ENCODE measurements at regions not wholly inside any gene's neighbourhood (a gene's known extent, or its start where the extent isn't known, plus 50 kb on each side); places are given as distances from the start of the nearest gene placed in this dataset.

DNA sequence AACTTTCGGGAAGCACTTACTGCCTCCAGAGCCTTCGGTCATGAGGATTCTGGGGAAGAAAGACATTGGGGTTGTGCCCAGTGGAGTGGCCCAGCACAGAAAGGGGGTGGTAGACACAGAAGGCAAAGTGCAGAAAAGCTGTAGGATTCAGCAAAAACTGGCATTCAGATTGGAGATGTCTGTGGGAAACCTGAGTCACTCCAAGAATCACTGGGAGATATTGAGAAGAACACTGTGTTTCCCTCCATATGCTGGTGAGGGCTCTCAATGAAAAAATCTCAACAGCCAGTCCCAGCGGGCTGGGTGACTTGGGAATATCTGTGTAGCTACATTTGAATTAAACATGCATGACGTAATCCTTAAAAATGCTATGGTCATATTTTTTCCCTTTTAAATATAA lies 61.2 kb upstream of the RCN1 start:
- TF ChIP-seq, protein P1, sequence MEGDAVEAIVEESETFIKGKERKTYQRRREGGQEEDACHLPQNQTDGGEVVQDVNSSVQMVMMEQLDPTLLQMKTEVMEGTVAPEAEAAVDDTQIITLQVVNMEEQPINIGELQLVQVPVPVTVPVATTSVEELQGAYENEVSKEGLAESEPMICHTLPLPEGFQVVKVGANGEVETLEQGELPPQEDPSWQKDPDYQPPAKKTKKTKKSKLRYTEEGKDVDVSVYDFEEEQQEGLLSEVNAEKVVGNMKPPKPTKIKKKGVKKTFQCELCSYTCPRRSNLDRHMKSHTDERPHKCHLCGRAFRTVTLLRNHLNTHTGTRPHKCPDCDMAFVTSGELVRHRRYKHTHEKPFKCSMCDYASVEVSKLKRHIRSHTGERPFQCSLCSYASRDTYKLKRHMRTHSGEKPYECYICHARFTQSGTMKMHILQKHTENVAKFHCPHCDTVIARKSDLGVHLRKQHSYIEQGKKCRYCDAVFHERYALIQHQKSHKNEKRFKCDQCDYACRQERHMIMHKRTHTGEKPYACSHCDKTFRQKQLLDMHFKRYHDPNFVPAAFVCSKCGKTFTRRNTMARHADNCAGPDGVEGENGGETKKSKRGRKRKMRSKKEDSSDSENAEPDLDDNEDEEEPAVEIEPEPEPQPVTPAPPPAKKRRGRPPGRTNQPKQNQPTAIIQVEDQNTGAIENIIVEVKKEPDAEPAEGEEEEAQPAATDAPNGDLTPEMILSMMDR (IDR thresholded peaks at IDR 0.05) = no peak
- no peak for TF ChIP-seq POLR2A (IDR thresholded peaks at IDR 0.05)

Measured in adrenal gland (tissue), 5 donors.